ENCODE measurements at regions not wholly inside any gene's neighbourhood (a gene's known extent, or its start where the extent isn't known, plus 50 kb on each side); places are given as distances from the start of the nearest gene placed in this dataset.
"Not testable (repeated sequence)": the region's sequence is repeated elsewhere in the genome, so short reads cannot be mapped to it uniquely, and the experiment has no call there.

DNA sequence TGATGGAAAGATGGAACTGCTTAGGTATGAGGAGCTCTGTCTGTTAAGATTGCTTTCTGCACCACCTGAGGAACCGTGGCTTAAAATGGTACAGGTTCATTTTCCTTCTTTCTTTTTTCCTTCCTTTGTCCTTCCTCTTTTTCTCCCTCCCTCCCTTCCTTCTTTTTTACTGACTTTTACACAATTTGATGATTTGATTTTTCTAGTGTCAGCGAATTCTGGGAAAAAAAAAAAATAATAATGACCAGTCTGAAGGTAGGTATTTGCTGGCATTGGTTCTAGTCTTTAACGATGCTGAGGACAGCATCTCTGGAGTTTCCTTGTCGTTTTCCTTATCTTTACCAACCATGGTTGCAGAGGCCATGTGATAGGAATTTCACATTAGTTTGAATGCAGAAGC, 613.5 kb downstream of the EDEM1 start:
- DNase-seq, result no peak

DNA sequence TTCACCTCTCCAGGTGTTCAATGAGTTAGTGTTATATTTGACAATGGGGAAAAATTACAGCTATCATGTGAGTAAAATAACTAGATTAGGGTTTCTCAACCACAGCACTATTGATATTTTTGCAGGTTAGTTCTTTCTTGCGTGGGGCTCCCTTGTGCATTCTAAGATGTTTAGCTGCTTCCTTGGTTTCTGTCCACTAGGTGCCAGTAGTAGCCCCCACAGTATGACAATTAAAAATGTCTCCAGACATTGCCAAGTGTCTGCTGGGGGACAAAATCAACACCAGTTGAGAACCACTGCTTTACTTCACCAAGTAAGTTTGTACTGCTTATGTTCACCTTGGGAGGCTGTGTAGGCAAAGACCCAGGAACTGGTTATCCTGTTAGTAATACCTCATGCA, 618.7 kb downstream of the EDEM1 start:
- DNase-seq, result no peak

DNA sequence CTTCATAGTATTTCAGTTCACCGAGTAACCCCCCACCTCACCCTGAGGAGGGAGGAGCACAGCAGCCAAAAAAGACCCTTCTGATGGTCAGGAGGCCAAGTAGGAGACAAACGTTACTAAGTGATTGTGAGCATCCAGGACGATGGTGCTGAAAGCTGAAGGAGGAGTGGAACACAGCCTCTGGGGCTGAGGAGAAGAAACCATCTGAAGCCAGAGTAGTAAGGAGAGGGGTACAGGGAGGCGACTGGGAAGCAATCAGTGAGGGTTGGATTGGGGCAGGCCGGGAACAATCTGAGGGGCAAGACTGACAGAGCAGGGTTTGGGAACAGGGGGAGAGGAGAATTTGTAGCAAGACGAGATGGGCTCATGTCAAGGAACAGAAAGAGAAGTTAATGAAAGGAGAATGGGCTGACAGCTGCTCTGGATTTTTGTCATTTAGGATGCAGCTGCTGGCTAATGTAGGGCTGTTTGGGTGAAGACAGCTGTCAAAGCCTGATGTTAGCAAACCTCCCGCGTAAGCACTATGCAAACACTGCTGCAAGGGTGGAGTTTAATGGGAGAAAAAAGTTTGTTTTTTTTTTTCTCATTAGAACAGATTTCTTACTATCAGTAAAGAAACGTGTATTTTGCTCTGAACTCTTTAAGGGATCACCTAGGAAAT, 622.2 kb downstream of the EDEM1 start:
- DNase-seq, result no peak

DNA sequence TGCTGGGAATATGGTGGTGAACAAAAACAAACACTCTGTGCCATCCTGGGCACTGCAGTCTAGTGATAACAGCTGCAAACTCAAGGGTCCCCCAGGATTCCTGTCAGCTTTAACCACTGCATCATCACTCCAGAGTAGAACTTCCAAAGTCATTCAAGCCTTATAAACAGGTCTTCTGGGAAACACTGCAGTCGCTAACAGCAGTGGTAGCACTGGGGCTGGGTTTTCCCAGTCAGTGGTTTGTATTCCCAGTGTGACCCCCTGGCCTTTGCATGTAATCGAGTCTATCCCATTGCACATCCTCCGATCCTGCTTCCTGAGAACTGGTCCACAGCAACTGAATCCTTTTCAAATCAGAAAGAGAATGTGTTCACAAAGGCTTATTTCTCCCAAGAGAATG, 623.5 kb downstream of the EDEM1 start:
- no peak for DNase-seq

DNA sequence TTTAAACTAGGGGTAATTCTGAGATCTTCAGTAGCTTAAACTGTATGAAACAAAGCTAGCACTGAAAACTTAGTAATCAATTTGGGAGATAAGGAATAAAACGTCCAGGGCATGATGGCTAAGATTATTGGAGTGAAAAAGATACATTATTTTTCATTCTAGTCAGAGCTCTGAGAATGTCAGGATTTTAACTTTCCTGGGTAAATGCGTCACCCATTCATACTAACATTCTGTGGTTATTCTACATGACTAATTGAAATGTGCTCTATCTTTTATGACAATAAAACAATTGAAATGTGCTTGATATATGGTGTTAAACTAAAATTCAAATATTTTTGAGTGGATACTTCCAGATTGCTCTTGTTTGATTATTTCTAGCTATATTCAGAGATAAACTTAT, 626.0 kb downstream of the EDEM1 start:
- DNase-seq, result no peak

DNA sequence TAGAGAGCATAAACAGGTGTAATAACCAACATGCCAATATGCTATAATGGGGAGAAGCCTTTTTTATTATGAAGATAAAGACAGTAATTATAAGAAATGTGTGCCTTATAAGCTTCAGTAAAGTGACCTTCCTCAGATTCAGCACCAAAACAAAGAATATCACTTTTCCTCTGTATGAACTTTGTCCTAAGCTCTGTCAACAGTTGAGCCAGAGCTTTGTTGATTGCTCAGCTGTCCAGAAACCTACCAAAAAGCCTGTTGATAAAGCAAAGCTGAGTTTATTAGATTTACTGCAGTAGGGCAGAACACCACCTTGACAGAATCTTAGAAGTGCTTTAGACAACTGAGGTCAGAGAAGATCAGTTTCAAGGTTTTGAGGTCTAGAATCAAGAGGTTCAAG, 635.3 kb downstream of the EDEM1 start:
- DNase-seq, result no peak

DNA sequence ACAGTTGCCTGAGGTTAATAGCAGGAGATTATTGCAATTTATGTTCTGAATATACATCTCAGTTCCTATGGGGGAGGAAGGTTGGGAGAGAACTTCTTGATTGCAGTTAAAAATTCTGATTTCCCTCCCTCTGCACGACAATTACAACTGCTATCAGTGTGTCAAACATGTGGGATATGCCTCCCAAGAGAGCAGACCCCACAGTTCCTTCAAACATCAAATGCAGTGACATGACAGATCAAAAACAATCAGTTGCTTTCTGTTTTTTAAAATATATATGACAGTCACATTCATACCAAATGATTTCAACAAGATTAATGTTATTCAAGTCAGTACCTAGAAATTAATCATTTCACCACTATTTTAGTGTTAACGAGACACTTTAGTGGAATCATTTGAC, 639.0 kb downstream of the EDEM1 start:
- DNase-seq, result no peak

DNA sequence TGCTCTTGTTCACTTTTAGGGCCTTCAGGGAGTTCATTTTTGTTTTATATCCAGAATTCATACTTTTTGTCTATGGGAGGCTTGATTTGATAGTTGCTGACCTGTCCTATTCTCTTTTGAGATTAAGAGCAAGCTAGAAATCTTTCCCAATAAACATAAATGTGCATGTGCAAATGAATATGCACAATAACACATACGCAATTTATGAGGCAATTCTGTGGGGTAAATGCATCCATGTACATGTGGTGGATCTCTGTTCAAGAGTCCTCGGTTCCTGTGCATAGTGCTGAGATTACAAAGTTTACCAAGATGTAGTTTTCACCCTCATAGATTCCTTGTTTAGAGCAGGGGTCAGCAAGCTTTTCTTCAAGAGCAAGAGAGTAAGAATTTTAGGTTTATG, 640.7 kb downstream of the EDEM1 start:
- no peak for DNase-seq

DNA sequence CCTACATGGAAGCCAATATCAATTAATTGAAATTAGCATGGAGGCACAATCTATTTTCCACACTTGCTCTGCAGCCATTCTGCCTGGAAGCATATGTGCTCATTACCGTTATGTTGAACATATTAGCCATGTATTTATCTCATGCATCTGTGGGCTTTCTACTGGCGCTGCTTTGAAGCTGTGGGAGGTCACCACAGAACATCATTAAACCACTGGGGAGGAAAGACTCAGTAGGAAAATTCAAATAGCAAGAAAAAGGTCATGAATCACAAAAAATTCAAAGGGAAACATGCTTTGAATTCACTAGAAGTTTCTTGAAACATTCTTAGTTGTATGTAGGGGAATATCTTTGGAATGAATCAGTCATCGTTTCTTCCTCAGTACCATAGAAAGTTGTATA, 652.5 kb downstream of the EDEM1 start:
- DNase-seq, result no peak

DNA sequence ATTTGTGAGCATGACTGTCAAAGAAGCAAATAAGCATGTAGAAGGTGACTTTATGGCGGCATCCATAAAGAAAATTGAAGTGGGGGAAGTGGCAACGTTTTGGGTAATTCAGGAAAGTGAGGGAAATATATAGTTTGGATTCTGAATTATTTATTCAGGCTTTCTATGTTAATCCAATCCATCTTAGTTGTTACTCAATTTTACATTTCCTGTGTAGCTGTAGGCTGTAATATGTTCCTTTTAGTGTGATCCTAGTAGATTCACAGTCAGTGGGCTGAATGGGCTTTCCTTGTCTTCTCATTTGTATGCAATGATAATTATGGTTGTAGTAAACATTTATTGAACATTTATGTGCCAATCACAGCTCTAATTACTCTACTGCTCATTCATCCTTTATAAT, 654.1 kb downstream of the EDEM1 start:
- no peak for DNase-seq

DNA sequence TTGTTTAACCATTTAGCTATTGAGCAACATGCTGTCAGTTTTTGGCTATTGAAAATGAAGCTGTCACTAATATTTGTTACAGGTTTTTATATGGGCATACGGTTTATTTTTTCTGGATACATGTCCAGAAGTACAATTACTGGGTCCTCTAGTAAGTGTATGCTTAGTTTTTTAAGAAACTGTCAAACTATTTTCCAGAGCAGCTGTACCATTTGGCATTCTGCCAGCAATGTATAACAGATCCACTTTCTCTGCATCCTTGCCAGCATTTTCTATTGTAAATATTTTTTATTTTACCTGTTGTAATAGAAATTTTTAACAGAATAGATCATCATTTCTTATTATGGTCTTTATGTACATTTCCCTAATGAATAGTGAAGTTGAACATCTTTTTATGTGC, 658.8 kb downstream of the EDEM1 start:
- DNase-seq, result no peak

DNA sequence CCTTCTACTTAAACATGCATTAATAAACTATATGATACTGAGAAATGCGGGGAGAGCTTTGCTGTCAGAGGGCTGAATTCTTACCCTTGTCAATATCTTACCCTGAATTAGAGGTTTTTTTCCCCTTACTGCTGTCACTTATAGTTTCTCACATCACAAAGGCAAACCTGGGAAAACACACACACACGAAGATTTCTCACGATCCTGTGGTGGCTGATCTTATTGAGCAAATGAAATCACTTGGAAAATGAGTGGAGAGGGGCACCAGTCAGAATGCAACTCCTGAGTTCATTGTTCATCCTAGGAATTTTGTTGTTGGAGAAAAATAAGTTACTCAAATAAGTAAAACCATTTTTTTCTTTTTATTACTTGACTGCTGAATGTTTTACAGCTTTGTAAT, 673.6 kb downstream of the EDEM1 start:
- DNase-seq, result no peak

DNA sequence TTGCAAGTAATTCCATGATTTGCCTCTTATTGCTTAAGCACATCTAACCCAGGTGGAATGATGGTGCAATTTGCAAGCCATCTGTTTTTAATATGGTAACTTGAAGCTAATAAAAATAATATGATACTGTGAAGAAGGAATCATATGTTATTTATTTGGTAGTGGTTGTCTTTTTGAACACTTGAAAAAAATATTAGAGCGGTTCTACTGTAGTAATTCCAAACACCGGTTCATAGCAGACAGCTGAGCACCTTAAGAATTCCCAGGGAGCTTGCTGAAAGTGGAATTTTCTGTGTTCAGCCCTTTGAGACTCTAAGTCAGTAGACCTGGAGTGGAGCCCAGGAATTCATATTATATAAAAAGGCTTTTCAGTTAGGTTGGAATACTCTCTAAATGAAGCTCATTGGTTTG, 687.4 kb downstream of the EDEM1 start:
- peak in 3 of 58 donors; percentile 1 to 45 (median 26) for DNase-seq

DNA sequence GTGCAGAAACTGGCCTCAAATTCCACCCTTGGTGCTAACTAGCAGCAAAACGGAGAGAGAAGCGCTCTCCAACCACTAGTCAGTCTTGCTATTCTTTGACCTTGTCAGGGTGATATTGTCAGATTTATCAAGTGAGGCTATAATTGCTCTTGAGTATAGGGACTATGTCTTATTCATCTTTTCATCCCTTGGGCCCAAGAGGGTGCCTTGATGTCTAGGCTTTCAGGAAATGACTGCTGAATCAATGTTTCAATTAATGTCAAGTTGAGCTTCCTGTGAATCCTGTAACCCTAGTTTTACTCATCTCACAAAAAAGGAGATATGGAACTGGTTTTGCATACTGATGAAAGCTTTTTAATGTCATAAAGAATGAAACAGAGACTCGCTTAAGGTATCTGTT, 701.3 kb downstream of the EDEM1 start:
- no peak for DNase-seq

DNA sequence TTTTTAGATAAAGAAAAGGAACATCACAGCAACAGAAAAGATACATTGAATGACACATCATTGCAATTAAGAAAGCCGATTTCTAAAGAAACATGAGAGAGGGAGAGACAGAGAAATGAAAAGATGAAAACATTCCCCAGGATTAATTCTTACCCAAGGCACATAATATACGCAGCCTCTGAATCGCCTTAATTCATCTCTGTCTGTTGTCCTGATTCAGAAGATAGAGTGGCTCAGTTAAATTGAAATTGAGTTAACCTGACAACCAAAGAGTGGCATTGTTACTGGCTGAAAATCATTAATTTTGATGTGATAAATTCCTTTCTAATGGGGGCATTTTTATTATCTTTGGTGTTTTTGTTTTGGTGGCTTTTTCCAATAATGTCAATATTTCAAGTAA, 701.9 kb downstream of the EDEM1 start:
- DNase-seq, result no peak

DNA sequence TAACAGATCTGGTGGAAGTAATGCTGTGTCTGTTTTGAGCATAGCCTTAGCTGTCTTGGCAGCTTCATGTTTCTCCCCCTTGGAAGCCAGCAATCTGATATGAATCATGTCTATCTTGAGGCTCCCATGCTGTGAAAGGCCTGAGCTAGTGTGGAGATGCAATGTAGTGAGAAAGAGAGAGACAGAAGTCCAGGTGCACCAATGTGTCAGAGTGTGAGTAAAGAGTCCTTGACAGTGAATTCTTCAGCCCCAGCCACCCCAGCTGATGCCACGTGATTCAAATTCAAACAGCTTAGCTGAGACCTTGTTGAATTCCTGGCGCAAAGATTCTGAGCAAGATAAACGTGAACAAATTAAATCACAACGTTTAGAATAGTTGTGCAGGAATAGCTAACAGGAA, 704.2 kb downstream of the EDEM1 start:
- DNase-seq, result peak in 3 of 58 donors; percentile 1 to 5 (median 1)

DNA sequence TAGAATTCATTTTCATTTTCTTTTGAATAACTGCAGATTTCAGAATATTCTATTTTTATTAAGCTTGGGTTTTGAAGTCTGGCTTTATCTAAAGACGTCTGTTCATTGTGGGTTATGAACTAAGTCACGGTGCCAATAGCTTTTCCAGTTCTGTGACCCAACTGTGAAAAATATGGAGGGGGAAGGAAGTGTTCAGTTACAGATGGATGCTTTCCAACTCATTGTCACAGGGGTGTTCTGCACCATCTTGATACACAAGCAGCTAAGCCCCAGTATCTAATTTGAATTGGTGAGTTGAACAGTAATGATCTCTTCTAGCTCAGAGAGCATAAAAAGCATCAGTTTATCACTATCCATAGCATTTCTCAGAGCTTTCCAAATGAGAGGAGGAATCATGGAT, 710.6 kb downstream of the EDEM1 start:
- DNase-seq, result no peak

DNA sequence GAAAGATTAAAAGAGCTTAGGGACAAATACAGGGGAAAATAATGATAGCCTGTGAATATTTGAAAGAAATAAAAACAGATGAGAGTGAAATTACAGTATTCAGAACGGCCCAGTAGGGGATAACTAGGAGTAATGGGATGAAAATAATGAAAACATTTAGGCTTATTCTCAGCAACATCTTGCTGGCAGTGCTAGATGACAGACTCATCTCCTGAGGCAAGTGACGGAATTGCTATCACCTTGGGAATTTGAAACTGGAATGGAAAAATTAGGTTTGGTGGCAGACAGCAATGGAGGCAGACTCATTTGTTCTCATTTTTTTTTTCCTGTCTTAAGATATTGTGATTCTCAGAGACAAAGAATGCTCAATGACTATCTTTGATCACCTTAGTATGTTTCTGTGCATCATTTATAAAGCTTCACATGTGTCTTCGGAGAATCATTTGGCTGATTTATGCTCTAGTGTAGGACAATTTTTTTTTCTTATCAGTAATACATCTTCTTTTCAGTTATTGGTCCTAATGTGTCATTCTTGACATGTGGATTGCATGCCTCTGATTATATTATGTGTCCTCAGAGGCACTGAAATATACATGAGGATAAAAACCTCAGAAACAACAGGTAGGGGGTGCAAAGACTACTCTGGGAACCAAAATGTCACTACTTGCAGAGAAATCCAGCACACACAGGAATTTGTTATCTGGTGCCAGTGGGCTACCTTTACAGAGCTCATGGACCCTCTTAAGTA, 711.7 kb downstream of the EDEM1 start:
- no peak for DNase-seq

DNA sequence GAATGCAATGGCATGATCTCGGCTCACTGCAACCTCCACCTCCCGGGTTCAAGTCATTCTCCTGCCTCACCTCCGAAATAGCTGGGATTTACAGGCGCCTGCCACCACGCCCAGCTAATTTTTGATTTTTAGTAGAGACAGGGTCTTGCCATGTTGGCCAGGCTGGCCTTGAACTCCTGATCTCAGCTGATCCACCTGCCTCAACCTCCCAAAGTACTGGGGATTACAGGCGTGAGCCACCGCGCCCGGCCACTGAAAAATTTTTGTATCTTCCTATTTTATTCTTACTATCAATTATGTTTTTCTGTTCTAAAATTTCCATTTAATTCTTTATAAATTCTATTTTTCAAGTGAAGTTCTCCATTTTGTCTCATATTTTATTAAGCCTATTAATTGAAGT, 730.4 kb downstream of the EDEM1 start:
- DNase-seq, result no peak

DNA sequence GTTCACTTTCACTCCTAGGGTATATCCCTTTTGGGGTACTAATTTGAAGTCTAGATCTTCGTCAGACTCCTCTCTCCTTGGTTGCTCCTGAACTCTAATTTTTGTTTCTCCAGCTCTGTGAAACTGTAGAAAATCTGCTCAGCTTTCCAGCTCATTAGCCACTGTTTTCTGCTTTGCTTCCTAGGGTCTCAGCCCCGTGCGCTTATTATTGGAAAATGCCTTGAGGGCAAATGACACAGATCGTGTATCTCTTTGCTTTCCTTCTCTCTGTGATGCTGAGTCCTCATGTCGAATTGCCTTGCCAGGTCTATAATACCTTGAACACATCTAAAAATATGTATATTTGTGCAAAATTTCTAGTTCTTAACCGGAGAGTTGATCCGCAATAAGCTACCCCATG, 731.1 kb downstream of the EDEM1 start:
- DNase-seq, result no peak

DNA sequence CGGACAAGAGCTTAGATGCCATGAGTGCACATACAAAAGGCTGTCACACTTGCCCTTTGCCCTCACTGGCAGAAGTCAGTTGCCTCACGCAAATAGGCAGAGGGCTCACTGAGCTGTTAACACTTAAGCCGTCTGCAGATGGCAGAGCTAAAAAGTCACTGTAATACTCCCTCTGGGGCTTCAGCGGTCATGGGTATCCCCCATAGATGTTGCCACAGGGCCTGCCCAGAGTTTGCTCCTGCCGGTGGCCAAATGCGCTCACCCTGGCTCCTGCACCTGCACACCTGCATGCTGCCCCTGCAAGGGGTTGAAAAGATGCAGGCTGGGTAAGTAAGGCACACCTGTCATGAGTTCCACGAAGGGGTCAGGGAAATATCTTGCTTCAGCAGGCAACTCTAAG, 741.5 kb downstream of the EDEM1 start:
- DNase-seq, result no peak

DNA sequence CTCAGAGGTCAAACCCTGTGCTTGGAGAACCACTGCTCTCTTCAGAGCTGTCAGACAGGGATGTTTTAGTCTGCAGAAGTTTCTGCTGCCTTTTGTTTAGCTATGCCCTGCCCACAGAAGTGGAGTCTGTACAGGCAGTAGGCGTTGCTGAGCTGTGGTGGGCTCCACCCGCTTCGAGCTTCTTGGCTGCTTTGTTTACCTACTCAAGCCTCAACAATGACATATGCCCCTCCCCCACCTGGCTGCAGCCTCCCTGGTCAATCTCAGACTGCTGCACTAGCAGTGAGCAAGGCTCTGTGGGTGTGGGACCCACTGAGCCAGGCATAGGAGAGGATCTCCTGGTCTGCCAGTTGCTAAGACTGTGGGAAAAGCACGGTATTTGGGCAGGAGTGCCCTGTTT, 756.6 kb downstream of the EDEM1 start:
- DNase-seq, result not testable (repeated sequence)

DNA sequence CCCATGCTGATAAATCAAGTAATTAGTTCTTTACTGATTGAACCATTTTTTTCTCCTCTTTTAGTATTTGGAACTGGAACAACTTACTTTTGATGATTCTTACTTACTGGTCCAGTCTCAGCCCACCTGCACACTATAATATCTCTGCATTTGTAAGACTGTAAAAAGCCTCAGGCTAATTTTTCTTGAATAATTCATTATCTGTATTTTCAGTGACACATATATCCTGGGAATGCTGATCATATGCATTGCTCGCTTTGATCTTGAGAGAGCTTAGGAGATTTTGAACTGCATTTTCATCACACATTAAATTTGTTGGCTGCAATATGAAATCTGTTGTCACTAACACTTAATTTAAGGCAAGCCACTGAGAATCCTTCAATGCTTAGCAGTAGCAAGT, 760.6 kb downstream of the EDEM1 start:
- no peak for DNase-seq

Data from anterior cingulate cortex (tissue), 58 donors.